ENCODE measurements at regions not wholly inside any gene's neighbourhood (a gene's known extent, or its start where the extent isn't known, plus 50 kb on each side); places are given as distances from the start of the nearest gene placed in this dataset.

DNA sequence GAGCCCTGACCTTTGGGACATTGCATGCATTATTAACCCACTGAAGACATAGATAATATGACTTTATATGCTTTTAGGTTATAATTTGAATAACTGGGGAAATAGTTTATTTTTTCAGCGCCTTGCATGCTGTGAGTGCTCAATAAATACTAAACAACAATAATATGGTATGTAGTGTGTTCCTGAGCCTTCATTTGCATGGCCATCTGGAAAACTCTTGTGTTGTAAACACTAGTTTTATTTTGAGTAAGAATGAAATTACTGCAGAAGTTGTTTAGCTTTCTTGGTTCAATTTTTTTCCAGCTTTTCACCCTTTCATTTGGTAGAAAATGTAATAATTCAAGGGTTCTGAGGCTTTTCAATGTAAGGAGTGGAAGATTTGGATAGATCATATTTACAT lies 189.3 kb upstream of the GALNT5 start:
- no peak for FAIRE-seq

DNA sequence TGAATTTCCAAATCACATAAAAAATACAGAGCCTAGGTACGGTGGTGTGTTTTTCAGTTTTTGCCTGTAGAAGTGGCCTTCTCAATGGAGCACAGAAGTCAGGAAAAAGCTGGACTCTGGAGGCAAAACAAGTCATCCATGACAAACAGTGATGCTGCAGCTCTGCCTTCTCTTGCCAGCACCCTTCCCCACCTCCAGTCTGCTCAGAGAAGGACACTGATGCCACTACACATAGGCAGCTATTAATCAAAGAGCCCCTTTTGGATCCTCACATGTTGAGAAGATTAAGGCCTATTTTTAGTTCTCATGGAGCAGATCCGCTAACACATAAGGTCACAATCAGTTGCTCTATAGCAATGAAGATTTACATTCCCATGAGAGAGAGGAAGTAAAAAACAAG lies 181.6 kb upstream of the GALNT5 start:
- FAIRE-seq: no peak

DNA sequence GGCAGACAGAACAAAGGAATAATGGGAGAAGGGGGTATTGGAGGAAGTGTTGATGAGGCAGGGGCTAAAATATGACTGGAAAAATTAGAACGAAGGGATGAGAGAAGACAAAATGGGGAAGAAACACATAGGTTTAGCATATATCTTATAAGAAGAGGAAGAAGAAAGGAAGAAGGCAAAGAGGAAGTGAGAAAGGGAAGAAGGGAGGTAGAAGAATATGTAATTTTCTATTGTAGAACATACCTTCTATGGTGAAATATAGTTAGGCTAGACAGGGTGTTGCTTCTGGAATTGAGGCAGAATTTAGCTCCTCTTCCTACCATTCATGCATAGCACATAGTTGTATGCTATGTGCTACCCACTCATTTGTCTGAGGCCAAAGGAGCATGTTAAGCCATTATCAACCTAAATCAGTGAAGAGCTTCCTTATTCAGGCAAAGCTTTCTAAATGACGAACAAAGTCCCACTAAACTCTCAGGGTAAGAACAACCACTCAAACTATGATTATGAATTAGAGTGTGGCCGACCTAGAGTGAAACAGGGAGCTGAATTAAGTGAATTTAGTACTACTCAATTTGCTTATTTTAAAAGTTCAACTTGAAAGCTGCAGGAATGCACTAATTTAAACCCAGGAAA lies 180.9 kb upstream of the GALNT5 start:
- no peak for FAIRE-seq

DNA sequence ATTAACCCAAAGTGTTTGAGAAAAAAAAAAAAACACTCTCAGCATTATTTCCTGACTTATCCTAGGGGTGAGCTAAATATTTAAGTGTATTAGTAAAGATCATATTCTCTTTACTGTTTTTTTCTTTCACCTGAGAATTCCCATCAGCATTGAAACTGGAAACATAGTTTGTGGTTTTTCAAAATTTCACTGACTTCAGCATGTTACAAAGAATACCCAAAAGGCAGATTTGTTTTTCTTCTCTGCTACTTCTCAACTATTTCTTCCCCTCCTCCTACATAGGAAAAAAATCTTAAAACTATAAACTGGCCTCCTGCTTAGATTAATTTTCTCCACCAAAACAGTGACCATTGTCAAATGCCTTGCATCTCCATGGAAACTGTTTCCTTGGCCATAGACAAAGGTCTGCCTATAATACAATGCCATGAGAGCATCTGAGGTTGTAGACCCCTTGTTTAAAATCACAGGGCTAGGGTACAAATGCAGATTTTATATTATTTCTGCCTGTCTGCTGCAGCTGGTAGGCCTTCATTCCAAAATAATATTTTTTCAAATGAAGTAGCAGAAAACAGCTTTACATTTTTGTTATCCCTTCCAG lies 179.7 kb upstream of the GALNT5 start:
- FAIRE-seq: no peak

DNA sequence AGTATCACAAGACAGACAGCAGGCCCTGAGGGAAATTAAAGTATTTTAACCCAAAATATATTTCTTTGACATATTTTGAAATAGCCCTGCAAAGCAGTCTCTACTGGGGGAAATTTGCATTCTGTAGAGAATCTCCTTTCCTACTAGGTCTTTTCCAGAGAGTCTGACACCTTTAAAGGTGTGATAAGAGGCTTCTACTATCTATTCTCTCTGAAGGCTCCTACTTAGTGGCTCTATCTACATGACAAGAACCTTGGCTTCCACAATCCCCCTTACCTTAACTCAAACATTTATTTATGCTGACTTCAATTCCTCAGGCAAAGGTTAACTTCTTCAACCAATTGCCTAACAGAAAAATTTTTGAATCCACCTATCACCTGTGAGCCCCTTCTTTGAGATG lies 174.6 kb upstream of the GALNT5 start:
- no peak for FAIRE-seq

DNA sequence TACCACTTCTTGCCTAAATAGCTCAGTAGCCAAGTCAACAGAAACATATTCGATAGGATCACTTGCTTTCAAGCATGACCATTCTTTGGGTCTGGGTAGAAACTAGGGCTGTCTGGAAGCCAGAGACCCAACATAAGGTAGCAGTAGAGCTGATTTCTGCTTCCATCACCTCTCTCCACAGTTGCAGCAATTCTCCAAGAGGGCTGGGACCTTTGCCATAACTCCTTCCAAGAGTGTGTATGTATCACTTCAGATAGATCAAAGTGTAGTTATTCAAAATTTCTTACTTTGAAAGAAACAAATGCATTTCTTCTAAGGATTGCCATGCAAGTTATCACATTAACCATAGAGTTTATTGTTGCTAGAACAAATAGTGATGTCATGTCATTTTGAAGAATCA lies 172.0 kb upstream of the GALNT5 start:
- no peak for FAIRE-seq

DNA sequence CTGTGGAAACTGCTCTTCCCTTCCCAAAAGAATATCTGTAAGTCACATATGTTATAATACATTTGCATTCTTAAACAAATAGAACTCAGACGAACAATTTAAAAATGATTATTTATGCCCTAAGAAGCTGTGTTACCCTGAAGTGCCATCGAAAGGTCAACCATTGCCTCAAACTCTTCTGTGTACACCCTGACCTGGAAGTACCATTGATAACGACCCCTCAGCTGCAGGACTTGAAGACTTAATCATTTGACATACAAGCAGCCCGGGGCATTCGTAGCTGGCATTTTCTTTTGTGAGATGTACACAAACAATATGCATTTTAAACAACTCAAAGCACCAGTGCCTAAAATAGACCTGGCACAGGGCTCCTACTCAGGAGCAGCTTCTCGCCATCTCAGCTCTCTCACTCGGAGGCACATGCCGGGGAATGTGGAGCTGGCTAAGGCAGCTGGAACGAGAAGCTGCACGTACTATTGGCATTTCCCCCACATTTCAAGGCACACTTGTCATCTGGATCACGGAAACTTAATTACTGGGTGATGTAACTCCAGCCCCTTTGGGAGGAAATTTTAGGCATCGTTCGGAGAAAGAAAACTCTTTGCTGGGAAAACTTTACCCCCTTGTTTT lies 170.0 kb upstream of the GALNT5 start:
- no peak for FAIRE-seq

DNA sequence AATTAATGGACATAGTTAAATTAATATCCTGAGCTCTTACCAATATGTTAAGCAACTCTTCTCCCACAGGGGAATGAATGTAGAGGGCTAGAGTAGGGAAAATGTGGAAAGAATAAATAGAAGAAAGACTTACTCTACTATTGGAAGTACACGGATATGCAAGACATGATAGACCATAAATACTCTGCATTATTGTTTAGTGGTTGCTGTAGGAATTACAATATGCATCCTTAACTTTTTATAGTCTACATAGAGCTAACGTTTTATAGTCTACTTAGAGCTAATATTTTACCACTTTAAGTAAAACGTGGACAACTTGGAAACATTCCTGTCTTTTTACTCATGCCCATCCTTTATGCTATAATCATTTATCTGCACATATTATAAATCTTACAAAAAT lies 163.8 kb upstream of the GALNT5 start:
- no peak for FAIRE-seq

DNA sequence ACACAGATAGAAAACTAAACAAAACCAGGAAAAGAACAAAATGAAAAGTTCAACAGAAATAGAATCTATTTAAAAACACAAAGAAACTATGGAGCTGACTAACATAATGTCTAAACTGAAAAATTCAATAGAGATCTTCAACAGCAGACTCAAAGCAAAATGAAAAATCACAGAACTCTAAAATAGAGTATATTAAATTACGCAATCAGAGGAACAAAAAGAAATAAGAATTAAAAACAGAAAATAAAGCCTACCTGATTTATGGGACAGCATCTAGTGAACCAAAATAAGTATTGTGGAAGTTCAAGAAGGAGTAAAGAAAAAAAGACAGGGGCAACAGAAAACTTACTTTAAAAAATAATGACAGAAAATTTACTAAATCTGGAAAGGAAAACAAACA lies 152.1 kb upstream of the GALNT5 start:
- FAIRE-seq: no peak

DNA sequence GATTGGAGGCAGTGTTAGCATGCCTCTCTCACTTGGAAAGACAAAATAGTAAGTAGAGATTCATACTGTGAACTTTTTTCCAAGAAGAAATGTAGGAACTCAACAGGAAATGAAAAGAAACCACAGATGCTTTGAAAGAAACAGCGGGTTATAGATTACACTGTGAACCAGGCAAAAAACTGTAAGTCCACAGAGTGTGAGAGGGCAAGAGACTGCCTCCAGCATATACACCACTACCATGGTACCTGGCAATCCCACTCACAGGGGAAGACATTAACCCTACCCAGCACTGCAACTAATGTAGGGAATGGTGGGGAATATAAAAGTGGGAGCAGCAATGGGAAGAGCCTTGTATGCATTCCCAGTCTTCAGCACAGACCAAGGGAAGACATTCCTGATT lies 150.6 kb upstream of the GALNT5 start:
- no peak for FAIRE-seq

DNA sequence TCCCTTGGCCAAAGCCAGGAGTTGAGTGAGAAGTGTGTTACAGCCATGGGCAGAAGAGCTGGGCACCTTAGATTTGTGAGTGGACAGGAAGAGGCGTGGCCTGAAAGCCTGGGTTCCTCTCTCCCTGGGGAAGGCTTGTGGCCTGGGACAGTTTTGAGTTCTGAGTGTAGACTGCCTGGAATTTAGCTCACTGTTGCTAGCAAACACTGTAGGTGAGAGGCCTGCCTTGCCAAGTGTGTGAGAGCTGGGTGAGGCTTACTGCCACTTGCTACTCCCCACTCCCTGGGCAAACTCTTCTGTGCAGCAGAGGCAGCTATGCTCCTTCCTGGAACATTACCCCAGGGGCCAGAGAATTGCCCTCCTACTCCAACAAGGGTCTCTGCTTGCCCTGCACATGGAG lies 150.0 kb upstream of the GALNT5 start:
- FAIRE-seq: no peak

DNA sequence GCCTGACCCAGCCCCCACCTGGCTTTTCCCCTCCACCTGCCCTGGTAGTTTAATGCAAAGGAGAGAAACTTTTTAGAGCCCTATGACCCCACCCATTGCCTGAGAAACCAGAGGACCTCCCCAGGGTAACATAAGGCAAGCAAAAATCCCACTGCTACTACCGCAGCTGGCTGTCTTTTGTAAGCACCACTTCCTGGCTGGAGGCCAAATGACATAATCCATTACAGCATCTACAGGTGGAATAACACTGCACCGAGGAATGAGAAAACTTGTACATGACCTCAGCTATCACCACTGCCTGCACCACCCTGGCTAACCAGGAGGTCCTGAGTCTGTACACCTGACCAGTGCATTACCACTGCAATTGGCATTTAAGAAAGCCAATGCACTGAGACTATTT lies 149.6 kb upstream of the GALNT5 start:
- no peak for FAIRE-seq

DNA sequence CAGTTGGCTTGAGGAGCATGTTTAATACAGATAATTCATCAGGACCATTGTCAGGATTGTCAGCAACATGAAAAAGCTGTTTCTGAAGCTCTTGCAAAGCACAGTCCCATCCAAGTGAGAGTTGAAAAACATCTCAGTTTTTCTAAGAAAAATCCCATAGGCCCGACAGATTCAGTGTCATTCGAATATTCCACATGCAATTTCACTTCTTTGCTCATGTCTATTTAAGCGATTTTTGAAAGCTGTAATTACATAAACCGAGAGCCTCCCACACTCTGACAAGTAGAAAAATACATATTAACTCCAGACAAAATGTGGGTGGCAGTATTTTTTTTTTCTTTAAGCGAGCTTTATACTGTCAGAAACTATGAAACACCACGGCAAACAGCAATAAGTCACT lies 134.7 kb upstream of the GALNT5 start:
- FAIRE-seq: no peak

DNA sequence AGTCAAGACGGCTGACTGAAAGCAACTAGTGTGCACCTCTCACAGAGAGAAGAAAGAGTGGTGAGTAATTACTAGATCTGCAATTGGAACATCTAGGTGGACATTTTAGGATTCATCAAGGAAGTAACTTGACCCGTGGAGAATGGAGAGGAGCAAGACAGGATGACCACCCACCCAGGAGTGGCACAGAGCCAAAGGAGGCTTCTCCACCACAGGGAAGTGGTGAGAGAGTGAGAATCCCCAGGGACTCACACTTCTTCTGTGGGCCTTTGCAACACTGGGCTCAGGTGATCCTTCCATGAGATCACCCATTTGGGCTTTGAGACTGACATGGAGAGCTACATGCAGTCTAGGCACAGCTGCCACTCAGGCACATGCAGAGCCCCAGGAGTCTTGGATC lies 132.8 kb upstream of the GALNT5 start:
- no peak for FAIRE-seq

DNA sequence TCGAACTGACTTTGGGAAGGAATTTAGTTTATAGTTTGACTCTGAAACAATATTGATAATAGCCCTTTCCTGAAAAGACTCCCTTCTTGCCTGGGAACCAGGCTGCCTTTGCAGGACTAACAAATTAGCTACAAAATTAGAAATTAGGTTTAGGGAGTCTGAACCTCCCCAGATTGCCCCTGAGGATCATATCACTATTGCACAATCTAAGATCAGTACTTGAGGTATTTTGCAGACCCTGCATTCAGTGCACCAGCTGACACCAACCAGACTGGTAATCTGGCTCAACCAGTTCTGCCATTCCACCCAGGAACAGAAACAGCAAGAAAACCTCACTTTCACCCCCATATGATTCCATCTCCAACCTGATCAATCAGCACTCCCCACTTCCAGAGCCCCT lies 131.8 kb upstream of the GALNT5 start:
- FAIRE-seq: no peak

DNA sequence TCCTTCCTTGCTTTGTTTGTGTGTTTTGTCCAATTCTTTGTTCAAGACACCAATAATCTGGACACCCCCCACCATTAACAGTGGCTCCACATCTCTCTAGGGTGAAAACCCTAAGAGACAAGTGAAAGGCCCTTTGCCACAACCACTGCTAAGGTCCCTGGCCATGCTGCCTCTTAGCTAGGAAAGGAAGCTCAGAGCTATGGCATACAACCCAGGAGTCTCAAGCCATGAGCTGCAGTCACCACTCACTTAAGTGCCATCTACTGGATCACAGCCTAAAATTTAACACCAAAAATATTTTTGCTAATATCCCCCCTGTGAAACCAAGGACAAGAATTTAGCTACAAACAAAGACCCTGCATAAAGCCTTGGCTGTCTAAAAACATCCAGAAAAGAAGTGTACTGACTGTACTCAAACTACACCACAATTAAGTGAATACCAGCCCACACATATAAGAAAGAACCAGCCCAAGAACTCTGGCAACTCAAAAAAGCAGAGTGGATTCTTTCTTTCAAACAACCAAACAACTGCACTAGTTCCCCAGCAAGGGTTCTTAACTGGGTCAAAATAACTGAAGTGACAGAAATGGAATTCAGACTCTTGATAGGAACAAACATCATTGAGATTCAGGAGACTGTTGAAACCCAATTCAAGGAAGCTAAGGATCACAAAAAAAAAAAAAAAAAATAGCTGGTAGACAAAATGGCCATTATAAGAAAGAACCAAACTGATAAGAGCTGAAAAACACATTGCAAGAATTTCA lies 130.1 kb upstream of the GALNT5 start:
- FAIRE-seq: no peak

DNA sequence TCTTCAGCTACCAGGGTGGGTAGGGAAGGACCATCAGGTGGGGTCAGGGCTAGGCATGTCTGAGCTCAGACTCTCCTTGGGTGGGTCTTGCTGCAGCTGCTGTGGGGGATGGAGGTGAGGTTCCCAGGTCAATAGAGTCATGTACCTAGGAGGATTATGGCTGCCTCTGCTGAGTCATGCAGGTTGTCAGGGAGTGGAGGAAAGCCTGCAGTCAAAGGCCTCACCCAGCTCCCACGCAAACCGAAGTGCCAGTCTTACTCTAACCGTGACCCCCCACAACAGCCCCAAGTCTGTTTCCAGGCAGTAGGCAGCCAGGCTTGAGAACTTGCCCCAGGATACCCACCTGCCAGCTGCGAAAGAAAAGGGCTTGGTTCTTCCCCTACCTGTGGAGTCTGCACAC lies 113.6 kb upstream of the GALNT5 start:
- FAIRE-seq: no peak

DNA sequence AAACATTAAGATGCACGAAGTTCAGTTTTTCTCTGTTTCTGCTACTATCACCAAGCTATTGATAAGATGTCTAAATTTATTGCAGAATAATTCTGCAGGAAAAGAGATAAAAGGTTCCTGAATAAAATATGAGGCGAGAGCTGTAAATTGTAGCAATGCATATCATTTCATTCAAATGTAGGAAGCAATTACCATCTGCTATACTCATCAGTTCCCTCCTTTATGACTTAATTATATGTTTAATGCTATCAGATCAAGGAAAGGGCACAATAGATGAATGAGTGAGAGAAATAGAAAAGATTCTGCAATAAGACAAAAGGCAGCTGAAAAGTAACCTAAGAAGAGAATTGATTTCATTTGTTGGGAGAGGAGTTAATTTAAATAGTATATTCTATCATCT lies 108.2 kb upstream of the GALNT5 start:
- FAIRE-seq: no peak

DNA sequence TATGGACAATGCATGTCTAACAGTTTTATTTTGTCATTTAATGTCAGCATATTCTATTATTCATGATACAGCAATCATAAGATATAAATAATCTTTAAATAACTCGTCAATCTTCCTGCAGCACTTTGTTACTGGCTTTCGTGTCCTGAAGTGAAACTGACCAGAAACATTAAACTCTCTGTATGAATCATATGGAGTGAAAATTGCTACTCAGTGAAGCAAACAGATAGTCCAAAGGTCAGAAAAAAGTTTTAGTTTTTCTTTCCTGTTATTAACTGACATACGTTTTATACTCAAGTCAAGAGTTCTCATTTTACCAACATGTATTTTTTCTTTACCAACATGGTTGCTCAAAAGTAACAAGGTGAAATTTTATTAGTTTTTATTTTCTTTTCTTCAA lies 106.8 kb upstream of the GALNT5 start:
- no peak for FAIRE-seq

DNA sequence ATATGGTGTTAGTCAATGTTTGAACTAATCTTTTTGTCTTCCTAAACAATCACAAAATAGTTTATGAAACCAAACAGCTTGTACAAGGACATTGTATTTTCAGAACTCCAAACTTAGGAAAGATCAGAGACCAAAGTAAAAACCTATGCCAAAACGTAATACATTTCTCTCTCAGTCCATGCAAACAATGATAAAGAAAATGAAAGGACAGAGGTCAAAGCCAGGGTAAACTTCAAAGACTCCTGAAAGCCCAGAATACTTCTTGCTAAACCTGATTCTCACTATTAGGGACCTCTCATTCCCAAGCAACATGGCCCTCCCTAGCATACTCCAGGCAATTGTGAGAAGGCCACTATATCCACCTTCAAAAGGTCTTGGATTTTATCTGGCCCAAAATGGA lies 105.1 kb upstream of the GALNT5 start:
- FAIRE-seq: no peak

DNA sequence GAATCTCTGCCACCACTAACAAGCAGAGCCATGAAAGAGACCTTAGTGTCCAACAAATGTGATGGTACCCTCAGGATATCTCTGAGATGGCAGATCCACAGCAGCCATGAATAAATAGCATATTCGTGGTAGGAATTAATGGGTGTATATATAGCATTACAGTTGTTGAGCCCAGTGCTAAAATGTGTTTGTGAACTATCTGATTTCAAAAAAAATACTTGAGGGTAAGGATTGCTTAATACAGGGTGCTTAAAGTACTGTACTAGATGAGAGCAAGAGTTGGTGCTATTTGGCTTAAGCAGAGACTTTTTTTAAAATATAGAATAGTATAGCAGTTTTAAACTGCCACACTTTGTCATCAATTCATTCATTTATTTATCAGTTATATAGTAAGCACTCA lies 101.5 kb upstream of the GALNT5 start:
- no peak for FAIRE-seq

DNA sequence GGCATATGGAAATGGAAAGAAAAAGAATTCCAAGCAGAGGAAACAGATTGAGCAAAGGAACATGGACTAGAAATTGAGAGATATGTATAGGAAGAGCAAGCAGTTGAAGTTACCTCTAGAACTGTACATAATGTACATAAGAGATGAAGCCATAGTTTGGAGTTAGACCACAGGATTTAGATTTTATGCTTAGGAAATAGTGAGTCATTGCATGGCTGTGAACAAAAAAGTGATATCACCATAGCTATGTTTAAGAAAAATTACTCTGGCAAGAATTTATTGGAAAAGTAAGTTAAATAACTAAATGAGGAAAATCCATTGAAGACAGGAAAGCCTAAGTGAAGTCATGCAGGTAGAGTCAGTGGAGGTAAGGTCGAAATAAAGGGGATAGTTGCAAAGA lies 99.4 kb upstream of the GALNT5 start:
- FAIRE-seq: no peak

DNA sequence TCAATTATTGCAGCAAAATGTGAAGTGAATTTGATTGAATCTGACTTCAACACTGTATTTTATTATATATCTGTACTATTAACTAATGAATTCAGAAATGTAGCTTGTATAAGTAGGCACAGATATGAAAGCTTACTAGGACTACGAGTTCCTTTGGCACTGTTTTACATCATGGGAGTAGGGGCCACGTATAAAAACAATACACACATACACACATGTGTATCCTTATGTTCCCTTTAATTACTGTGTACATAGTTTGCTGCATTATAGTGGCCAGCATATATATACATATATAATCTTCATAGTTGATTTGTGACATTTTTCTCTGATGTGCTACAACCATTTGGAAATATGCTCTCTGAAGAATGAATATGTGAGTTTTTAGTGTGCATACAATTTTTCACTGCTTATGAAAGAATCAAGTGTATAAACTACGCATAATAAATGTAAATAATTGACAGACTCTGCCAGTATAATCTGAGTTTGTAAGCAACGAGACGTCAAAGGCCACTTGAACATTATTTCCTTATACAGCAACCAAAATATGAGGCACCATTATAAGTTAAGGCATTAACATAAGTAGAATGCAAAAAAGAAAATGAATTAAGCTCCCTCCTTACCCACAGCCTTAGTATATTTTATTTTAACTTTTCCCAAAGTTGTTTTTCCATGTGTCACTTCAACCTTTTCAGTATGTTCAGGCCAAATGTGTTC lies 98.1 kb upstream of the GALNT5 start:
- FAIRE-seq: no peak

DNA sequence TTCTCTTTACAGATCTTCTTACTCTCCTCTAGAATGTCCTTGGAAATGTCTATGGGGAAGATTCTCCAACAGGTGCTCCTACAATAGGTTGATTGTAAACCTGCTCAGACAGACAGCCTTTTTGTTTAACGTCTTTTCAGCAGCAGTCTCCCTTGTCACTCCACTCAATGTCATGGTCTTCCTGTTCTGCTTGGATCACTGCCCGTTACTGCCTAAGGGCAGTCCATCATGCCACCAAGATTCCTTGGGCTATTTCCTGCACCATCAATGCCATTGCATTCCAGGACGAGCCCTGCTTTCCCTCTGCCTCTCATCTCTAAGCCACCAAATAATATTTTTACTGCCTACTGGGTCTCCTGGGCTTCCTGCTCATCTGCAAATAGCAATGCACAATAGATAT lies 97.4 kb upstream of the GALNT5 start:
- FAIRE-seq: no peak
